NT2/D1 (cell line): ENCODE measurements at regions not wholly inside any gene's neighbourhood (a gene's known extent, or its start where the extent isn't known, plus 50 kb on each side); places are given as distances from the start of the nearest gene placed in this dataset.

Source experiments
- SUZ12 ChIP-seq: IDR thresholded peaks from 2 replicates; pipeline ENCODE4 v1.6.1; 2011; ENCODE audit not compliant: insufficient read length, insufficient read depth; ENCODE audit errors: extremely low read depth
- YY1 ChIP-seq: IDR thresholded peaks from 2 replicates; pipeline ENCODE4 v1.6.1; 2011; ENCODE audit not compliant: insufficient read length, insufficient read depth

GRCh38 chr18:22591222-22591621 lies 173.5 kb upstream of the CTAGE1 start:
- TF ChIP-seq YY1 (no peak), SUZ12 (no peak)
